Lung microvascular endothelial cell (primary cell): ENCODE measurements at regions not wholly inside any gene's neighbourhood (a gene's known extent, or its start where the extent isn't known, plus 50 kb on each side); places are given as distances from the start of the nearest gene placed in this dataset.
"Not testable (repeated sequence)": the region's sequence is repeated elsewhere in the genome, so short reads cannot be mapped to it uniquely, and the experiment has no call there.

Experiments used
- DNase-seq, 2 donors: peaks; one replicate each; pipeline versions ENCODE4 v3.0.0 to v3.0.0-alpha.2; 2010; ENCODE audit warnings: low read depth in 2 of 2

DNA sequence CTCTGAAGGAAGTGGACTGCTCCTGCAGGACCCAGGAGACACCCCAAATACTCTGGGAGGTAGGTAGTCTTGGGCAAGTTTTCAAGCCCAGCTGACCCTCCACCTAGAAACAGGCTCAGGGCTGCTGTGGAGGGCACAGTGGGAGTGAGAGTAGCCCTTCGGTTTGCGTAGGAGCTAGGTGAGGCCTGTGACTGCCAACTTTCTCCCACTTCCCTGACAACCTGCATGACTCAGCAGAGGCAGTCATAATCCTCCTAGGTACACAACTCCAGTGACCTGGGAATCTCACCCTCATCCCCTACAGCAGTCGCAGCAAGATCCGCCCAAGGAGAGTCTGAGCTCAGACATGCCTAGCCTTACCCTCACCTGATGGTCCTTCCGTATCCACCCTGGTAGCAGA lies 439.1 kb downstream of the CNTNAP4 start:
- not testable (repeated sequence) for DNase-seq

DNA sequence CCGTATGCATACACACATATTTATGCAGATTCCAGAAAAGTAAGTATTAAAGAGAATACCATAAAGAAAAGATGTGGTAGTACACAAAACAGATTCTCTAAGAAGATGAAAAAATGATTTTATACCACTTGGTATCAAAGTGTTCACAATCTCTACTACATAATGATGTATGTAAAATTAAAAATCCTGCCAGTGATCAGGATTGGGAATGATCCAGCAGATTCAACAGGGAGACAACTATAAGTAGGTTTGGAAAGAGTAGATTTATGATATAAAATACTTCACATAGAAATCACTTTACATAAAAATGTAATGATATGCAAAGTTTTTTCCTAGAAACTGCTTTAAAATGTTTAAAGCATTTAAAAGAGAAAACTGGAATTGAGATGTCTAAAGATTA lies 447.0 kb downstream of the CNTNAP4 start:
- DNase-seq: no peak

DNA sequence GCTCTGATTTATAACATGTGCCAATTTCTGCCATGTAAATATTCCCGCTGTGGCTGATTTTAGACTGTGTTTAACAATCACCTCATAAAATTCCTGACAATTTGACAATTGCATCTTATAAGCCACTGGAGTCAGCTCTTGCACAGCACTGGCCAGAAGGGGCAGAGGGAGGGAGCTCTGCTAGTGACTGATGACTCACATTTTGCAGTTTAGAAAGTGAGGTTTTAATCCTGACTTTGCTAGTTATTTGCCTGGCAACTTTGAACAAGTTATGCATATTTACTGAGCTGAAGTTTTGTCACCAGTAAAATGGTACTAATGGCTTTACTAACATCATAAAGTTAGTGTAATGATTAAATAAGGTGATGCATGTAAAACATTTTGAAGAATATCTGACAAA lies 452.3 kb downstream of the CNTNAP4 start:
- DNase-seq: no peak

DNA sequence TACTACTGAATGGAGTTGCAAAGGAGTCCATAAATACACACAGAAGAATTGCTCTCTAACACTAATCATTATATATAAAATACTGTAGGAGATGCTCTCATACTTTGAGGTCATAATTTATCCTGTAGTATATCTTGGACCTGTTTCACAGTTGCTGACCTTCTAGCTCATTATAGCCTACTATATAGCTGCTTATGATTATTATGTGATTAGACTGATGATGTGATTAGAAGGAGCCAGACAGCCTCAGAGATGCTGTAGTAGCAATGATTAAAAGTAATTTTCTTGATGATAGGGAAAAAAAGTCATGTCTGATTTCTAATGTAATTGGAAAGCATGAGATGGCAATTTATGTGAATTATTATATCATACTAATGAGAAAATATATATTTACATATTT lies 455.7 kb downstream of the CNTNAP4 start:
- DNase-seq: no peak

DNA sequence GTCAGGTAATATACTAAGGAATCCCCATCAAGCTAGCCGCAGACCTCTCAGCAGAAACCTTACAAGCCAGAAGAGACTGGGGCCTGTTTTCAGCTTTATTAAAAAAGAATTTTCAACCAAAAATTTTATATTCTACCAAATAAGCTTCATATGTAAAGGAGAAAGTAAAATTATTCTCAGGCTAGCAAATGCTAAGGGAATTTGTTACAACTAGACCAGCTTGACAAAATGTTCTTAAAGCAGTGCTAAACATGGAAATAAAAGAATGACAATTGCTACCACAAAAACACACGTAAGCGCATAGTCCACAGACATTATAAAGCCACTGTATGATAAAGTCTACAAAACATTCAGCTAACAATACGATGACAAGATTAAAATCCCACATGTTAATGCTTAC lies 449.4 kb upstream of the MON1B start:
- no peak for DNase-seq

DNA sequence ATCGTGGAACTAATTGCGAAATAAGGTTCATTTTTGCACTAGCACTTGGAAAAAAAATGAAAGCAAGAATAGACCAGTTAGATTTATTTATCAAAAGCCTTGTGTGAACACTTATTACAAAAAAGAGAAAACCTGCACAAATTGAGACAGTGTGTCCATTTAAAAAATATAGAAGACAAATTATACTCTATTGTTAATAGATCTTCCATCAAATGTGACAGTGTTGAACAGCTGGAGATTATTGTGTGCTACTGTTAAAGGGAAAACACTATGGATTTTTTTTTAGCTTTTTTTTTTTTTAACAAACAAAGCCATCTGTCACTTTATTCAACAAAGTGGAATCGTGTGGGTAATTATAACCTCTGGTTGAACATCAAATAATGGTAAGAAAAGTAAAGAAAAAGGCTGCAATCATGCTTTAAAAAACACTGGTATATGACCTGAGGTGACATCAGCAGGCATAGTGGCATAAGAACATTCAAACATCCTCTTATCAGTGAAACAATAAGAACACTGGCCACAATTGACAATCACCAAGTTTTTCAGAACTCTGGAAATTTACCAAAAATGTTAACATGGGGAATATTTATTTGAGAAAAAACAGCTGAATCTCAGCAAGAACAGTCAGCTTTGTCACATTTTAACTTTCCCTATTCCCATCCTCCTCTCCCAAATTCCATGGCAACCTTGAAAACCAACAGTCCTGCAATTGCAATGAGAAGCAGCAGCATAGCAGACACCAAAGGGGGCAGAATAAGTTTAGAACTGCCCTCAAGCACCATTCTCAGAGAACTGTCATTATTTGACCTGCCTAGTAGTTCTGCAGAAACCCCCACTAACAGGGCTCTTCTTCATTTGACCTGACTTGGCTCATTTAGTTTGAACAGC lies 442.3 kb upstream of the MON1B start:
- DNase-seq: no peak

DNA sequence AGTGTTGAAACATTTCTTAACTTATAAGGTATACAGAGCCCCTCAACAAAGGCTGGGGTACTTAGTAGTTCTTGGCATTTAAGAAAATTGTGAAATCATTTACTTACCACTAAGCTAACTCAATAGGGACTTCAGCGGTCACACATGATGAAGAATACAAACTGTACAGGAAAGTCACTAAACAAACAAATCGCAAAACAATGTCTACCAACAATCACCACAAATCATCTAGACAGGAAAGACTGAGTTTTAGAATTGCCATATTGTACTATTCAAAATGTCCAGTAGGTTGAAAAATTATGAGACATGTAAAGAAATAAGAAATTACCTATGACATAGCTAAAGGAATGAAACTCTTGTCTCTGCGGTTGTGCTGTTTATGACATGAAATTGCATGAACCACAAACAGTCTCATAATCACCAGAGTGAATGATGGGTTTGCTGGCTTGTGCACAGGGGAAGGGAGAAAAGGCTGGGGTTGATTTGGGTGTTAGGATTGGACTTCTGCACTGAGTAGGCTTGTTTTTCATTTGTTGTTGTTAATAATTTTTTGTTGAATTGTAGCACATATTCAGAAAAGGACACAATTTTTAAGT lies 441.1 kb upstream of the MON1B start:
- no peak for DNase-seq

DNA sequence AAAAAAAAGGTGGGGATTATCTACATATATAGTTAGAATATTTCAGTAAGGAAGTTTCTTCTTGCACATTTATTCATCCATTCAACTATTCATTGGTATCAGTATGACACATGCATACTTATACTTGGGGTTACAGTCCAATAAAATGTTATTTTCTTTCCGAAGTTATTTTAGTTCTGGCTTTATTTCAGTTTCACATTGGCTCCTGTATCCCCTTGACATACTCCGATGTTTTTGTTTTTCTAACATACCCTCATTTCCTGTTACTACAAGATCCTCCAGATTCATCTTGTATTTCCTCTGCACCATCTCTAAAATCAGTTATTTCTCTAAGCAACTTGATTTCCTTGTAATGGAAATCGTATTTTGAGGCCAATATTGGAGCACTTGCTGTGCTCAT lies 435.5 kb upstream of the MON1B start:
- no peak for DNase-seq

DNA sequence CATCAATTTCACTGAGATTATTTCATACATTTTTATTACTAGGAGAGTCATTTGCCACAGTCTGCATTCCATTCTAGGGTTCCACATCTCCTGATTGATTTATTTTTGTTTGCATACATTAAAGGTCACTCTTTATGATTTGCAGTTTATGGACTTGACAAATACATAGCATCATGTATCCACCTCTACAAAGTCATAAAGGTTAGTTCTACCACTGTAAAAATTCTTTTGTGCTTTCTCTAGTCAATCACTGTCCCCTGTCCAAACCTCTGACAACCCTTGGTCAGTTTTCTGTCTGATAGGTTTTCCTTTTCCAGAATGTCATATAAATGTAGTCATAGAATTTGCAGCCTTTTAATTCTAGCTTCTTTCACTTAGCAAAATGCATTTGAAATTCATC lies 434.6 kb upstream of the MON1B start:
- DNase-seq: no peak

DNA sequence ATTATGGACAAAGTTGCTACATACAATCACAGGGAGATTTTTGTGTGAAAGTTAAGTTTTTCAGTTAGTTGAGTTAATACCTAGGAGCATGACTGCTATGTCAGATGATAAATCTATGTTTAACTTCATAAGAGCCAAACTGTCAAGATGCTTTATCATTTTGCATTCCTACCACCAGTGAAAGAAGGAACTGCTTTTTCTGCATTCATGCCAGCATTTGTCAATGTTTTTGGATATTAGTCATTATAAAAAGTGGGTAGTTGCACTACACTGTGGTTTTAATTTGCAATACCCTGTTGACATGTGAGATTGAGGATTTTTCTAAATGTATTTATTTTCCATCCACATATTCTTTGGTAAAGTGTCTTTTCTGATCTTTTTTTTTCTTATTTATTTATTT lies 434.0 kb upstream of the MON1B start:
- no peak for DNase-seq

DNA sequence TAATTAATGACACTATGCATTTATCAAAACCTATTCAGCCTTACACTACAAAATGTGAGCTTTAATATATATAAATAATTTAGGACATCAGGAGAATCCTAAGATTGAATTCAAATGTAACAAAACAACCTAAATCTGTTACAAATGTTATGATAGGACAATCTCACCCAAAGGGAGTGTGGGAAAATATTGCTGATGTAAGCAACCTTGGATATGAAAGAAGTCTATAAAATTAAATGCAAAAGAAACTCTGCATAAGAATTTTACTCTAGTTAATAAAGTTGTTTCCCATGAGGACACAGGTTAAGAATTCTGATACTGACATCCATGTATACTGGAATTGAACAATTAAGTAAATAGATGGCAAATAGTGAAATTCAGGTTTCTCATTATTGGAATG lies 424.5 kb upstream of the MON1B start:
- DNase-seq: no peak

DNA sequence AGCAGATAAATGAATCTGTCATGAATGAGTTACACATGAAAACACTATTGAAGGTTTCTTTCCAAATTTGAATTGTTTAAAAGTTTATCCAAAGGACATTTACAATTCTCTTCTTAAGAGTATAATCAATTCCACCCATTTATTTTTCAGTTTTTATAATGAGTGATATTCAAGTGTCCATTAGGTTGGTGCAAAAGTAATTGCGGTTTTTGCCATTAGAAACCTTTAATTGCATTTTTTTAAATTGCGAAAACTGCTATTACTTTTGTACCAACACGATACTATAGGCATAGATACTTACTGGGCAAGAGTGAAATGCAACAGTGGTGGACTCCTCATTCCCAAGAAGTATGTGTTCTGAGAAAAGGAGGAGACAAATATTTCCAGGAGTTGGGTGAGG lies 422.7 kb upstream of the MON1B start:
- DNase-seq: no peak

DNA sequence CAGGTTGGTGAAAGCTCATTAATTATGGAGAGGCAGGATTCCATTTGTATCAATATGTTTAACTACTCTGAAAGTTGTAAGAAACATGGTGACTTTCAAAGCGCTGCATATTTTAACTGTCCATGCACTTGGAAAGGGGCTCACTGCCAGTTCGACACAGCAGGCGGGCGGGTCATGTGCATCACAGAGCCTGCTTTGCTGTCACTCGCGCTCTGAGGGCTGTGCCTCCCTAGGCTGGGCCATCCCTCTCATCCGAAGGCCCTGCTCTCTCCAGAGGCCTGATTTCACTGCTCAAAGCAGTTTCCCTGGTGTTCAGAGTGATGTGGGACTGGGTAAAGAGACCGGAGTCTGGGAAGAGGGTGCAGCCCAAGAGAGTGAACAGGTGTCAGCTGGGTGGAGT lies 422.0 kb upstream of the MON1B start:
- no peak for DNase-seq

DNA sequence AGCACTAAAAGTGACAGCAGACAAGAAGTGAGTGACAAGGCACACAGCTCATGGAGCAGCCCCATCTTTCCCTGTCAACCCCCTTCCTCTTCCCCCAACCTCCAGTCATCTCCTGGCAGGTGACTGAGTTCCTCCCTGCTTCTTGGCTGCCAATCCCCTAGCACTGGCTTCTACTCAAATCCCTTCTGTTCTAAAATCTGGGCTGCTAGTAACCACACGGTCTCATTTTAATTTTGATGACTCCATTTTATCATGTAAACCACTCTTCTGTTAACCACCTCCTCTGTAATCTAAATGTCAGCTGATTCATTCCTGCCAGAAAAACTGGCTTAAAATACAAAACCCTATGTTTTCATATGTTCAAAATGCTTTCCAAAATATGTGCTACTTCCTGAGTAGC lies 419.8 kb upstream of the MON1B start:
- no peak for DNase-seq

DNA sequence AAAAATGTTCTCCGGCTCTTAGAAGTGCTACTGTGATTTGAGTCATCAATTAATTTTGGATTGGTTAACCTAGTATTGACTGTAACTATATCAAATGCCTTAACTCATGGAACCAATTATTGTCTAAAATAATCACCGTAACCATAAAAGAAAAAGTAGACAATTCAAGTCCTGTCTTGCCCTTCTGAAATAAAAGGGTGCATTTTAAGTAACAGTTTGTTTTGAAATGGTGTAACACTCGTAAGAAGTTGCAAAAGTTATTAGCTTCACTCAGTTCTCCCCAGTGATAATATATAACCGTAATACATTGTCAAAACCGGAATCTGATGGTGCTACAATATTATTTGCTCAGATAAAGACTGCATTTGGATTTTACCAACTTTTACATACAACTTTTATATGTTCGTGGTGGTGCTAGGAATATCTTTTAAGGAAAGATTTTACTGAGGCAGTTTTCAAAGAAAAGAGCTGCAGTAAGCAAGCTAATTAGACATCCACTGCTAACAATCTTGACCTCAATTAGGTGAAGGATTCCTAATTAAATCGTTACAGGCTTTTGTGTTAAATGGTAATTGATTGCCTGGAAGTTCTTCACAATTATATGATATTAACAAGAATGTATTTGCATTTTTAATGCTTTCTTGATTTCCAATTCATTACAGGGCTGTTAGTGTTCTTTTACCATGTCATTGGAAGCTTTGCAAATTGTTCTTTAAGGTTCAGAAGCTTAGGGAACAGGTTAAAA lies 413.1 kb upstream of the MON1B start:
- DNase-seq: no peak

DNA sequence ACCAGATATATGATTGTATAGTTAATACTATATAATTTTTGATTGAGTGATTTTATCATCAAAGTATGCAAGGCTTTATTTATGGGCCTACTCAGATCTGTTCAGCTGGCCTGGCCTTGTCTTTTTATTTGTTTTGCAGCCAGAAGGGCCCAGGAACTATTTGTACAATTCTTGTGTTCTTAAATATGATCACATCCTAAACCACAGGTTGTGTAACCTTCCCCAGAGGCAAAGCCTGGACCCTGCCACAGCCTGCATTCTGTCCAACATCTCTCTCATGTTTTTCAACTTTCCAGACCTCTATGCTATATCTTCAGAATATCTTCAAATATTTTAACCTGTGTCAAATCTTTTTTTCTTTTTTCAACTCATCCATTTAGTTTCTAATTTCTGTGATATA lies 410.4 kb upstream of the MON1B start:
- DNase-seq: no peak

DNA sequence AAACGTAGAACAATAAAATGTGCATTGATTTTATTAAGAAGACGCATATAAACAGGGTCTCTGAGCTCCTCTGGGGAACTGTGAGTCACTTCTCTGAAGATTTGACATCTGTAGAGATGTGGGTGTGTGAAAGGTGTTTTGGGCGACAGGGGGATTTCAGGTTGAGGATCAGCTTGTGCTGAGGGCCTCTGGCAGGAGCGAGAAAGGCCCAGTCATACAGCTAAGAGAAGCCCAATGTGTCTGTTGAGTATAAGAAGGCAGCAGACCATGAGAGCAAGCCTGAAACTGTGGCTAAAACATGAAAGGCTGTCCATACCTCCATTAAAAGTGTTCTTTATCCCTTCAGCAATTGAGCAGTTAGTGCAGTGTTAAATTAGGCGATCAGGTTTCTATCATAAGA lies 406.5 kb upstream of the MON1B start:
- DNase-seq: no peak

DNA sequence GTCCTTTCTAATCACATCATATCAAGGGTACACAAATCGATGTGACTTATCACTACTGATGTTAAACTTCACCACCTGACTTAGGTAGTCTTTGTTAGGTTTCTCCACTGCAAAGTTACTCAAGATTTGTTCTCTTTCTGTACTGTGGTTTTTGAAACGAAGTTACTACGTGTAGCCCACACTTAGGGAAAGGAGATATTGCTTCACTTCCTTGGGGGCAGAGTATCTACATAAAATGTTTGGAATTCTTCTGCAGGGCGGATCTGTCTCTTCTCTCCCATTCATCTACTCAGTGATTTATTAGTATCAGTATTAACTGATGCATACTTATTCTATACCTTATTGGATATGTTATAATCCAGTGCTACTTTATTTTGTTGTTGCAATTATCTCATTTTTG lies 403.6 kb upstream of the MON1B start:
- no peak for DNase-seq

DNA sequence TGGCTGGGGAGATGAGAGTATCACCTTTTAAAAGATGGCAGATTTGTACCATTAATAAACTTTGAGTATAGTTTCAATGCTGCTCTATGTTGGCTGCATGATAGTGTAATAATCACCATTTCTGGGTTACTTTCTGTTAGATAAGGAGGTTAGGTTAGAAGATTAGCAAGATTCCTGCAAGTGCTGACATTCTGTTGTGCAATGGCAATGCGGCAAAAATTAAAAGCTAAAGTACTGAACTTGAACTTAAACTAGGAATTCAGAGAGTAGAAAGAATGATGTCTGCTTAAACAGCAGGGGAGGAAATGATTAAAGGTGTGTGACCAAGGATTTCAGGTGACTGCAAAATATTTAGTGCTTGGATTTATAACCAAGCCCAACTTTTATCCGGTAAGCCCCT lies 399.8 kb upstream of the MON1B start:
- no peak for DNase-seq

DNA sequence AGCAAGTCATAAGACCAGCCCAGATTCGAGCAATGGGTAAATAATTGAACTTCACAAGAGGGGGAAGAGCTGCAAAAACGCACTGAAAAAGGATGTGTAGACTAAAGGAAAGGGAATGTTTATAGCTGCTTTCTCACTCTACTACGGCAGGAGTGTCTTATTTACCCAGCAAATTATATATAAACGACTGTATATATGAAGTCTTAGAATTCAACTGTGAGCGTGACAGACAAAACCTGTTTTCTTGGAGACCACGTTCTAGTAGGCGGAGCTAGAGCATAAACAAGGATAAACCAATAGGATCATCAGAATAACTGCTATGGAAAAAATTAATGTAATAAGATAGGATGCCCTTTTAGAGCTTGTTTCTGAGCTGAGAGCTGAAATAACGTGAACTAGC lies 394.6 kb upstream of the MON1B start:
- DNase-seq: no peak

DNA sequence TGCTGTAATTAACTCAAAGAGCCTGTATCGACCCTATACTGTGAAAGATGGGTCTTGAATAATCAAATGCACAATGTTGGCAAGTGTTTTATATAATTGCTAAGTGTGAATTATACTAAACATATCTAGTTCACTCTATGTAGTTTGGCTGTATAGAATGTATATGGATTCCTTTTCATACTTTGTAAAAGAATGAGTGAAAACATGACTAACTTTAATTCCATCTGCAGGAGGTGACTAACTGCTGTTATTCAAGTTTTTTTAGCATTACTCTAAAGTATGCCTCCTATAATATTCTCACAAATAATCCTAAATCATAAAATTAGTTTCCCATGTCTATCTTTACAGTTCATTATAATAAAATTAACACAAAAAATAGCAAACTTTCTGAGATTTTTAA lies 394.0 kb upstream of the MON1B start:
- no peak for DNase-seq

DNA sequence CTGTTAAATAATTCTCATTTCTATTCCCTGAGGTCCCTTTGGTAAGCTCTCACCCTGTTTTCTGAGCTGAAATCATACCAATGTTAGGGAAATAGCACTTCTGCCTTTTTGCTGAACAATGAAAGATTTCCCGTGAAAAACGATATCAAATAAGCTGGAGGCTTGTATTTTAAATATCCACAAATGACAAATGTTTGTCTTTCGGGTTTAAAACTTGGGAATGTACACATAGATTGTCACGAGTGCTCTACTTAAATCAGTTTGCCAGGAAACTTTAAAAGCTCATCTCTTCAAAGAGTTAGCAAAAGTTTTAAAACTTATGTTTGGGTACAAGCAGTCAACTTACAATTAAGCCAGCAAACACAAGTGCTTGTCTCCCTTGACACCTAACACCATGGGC lies 393.5 kb upstream of the MON1B start:
- DNase-seq: no peak

DNA sequence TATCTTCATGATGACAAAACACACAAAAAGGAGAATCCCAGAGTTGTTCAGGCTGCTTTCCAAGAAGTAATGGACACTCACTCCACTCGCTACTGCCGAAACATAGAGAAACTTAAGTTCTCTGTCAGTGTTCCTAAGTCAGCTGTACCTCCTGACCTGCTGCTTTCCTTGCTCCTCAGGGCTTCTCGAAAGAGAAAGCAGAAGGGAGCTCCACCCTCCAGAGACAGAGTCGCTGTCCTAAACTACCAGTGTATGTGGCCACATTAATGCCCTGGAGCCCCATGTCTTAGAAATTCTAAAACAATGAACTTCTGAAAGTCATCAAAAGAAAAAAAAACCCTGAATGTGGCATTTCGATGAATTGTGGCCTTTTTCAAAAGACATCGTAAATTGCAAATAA lies 390.8 kb upstream of the MON1B start:
- no peak for DNase-seq
